Stimulated activated CD4-positive, alpha-beta T cell treated with anti-CD3 and anti-CD28 coated beads, Interleukin-15, amount 100 ng/mL, for 24 hours (primary cell): ENCODE measurements at regions not wholly inside any gene's neighbourhood (a gene's known extent, or its start where the extent isn't known, plus 50 kb on each side); places are given as distances from the start of the nearest gene placed in this dataset.

Source experiments
- DNase-seq: peaks from one replicate; pipeline ENCODE4 v3.0.0-alpha.2; 2020

GRCh38 chr4:3832536-3833220 is 66.5 kb downstream of the ADRA2C start:
- DNase-seq = no peak

- DNase-seq = no peak
These were observed 67.3 kb downstream of the ADRA2C start for GRCh38 chr4:3833326-3833989.

GRCh38 chr4:3834186-3834662 is 68.0 kb downstream of the ADRA2C start:
- DNase-seq = no peak

- DNase-seq = no peak
These were observed 68.7 kb downstream of the ADRA2C start for GRCh38 chr4:3834663-3835521.

GRCh38 chr4:3835527-3836405 is 69.6 kb downstream of the ADRA2C start:
- no peak for DNase-seq

- DNase-seq = no peak
These were observed 70.2 kb downstream of the ADRA2C start for GRCh38 chr4:3836406-3836755.

GRCh38 chr4:3836756-3837601 is 70.8 kb downstream of the ADRA2C start:
- DNase-seq = peak; percentile 33

GRCh38 chr4:3838437-3839380 is 72.5 kb downstream of the ADRA2C start:
- no peak for DNase-seq

GRCh38 chr4:3845094-3845743 is 79.0 kb downstream of the ADRA2C start:
- no peak for DNase-seq

GRCh38 chr4:3845744-3846429 is 79.7 kb downstream of the ADRA2C start:
- DNase-seq = no peak

GRCh38 chr4:3847211-3847940 is 81.2 kb downstream of the ADRA2C start:
- DNase-seq = no peak

- no peak for DNase-seq
These were observed 82.1 kb downstream of the ADRA2C start for GRCh38 chr4:3848323-3848722.

- DNase-seq = no peak
These were observed 83.0 kb downstream of the ADRA2C start for GRCh38 chr4:3849140-3849539.

- no peak for DNase-seq
These were observed 83.9 kb downstream of the ADRA2C start for GRCh38 chr4:3850128-3850527.

- no peak for DNase-seq
These were observed 85.0 kb downstream of the ADRA2C start for GRCh38 chr4:3851211-3851610.

- DNase-seq = no peak
These were observed 85.7 kb downstream of the ADRA2C start for GRCh38 chr4:3851881-3852280.

GRCh38 chr4:3852309-3852708 is 86.1 kb downstream of the ADRA2C start:
- no peak for DNase-seq

GRCh38 chr4:3852711-3853110 is 86.5 kb downstream of the ADRA2C start:
- no peak for DNase-seq
